HCT116 (cell line): ENCODE measurements at regions not wholly inside any gene's neighbourhood (a gene's known extent, or its start where the extent isn't known, plus 50 kb on each side); places are given as distances from the start of the nearest gene placed in this dataset.

Experiments
- ATAC-seq: fragments of 200-7000 bp; cut with Tn5 transposase; 2 replicates; pipeline ENCODE4 v1.9.1; 2020; ENCODE audit warnings: mild to moderate bottlenecking, moderate library complexity
- BruUV-seq: library from RNA; stranded (reverse); fragments of 400-500 nt; replicated peaks from 2 replicates; lab custom pipeline; 2021; lab: Mats Ljungman, UMichigan
- CTCF ChIA-PET: fragments of 300-600 bp; sonication (Branson Sonifier 250); formaldehyde crosslinking; loops from one replicate; lab custom pipeline; 2021; ENCODE audit warnings: antibody characterized with exemption; lab: Charles Lee
- POLR2A ChIA-PET: fragments of 300-600, 350-600 bp; sonication (Branson Sonifier 250); formaldehyde crosslinking; loops from one replicate; lab custom pipeline; 2021; ENCODE audit warnings: antibody characterized with exemption; lab: Charles Lee
- RAD21 ChIA-PET, 2 experiments: fragments of 300-600 bp; sonication (Branson Sonifier 250); formaldehyde crosslinking; loops; one replicate each; lab custom pipeline; 2023; ENCODE audit warnings: low total read pairs in 2 of 2; ENCODE audit not compliant: uncharacterized antibody in 2 of 2, unreplicated experiment in 2 of 2, low non-redundant PET in 1 of 2; lab: Charles Lee
- DNase-seq: peaks from one replicate; pipeline ENCODE4 v3.0.0-alpha.2; 2010; ENCODE audit warnings: low read depth, low spot score
- H2AFZ ChIP-seq: fragments of 200-600 bp; shearing (Covaris generic), sonication (generic); 2 replicates; pipeline ENCODE4 v1.6.1; 2017; ENCODE audit warnings: low read depth, mixed run types, mixed read lengths, antibody characterized with exemption, low read length; ENCODE audit not compliant: poor library complexity, severe bottlenecking
- H3K27ac ChIP-seq: 2 replicates; pipeline ENCODE4 v1.5.1; 2012; ENCODE audit warnings: low read depth, low read length
- H3K27me3 ChIP-seq: fragments of 200-600 bp; sonication (generic); 2 replicates; pipeline ENCODE4 v1.6.1; 2016; ENCODE audit warnings: mixed run types, low read length, mixed read lengths; ENCODE audit not compliant: insufficient read depth
- H3K36me3 ChIP-seq, 2 experiments: fragments of 200-500 bp in 1 of 2; fragments of 200-600 bp in 1 of 2; sonication (Bioruptor generic) in 1 of 2; sonication (generic) in 1 of 2; 2 replicates each; pipeline versions ENCODE4 v1.5.1 to v1.6.1; 2014 to 2016; ENCODE audit warnings: low read length in 2 of 2, inconsistent platforms in 1 of 2, mixed read lengths in 1 of 2, mixed run types in 1 of 2; ENCODE audit not compliant: insufficient read depth in 2 of 2, control insufficient read depth in 1 of 2
- H3K4me1 ChIP-seq, 2 experiments: fragments of 200-600 bp in 1 of 2; sonication (generic) in 1 of 2; 2 replicates each; pipeline versions ENCODE4 v1.5.1 to v1.6.1; 2012 to 2017; ENCODE audit warnings: low read length in 2 of 2, inconsistent platforms in 1 of 2, mild to moderate bottlenecking in 1 of 2, mixed read lengths in 1 of 2, mixed run types in 1 of 2, moderate library complexity in 1 of 2; ENCODE audit not compliant: insufficient read depth in 2 of 2, control insufficient read depth in 1 of 2
- H3K4me2 ChIP-seq: fragments of 200-600 bp; sonication (generic); 2 replicates; pipeline ENCODE4 v1.6.1; 2017; ENCODE audit warnings: mixed run types, low read length, mixed read lengths
- H3K4me3 ChIP-seq, 2 experiments: fragments of 200-600 bp in 1 of 2; sonication (generic) in 1 of 2; replicated peaks in 1 of 2; 2 replicates each; pipeline ENCODE4 v1.5.1; 2011 to 2016; ENCODE audit warnings: low read length in 2 of 2, control low read depth in 1 of 2, low read depth in 1 of 2, mild to moderate bottlenecking in 1 of 2, mixed read lengths in 1 of 2, mixed run types in 1 of 2
- H3K79me2 ChIP-seq: fragments of 200-600 bp; sonication (generic); 2 replicates; pipeline ENCODE4 v1.6.1; 2017; ENCODE audit warnings: mild to moderate bottlenecking, mixed run types, low read length, moderate library complexity, mixed read lengths; ENCODE audit not compliant: insufficient read depth
- H3K9ac ChIP-seq: fragments of 200-600 bp; sonication (generic); 2 replicates; pipeline ENCODE4 v1.6.1; 2016; ENCODE audit warnings: low read length, mixed read lengths
- H3K9me2 ChIP-seq: fragments of 200-600 bp; sonication (generic), shearing (Covaris generic); 2 replicates; pipeline ENCODE4 v1.6.1; 2017; ENCODE audit warnings: mixed run types, mild to moderate bottlenecking, moderate library complexity; ENCODE audit not compliant: insufficient read depth
- H3K9me3 ChIP-seq, 2 experiments: fragments of 200-500 bp in 1 of 2; fragments of 200-600 bp in 1 of 2; sonication (Bioruptor generic) in 1 of 2; sonication (generic) in 1 of 2; 2 replicates each; pipeline ENCODE4 v1.6.1; 2014 to 2017; ENCODE audit warnings: low read length in 2 of 2, mixed read lengths in 2 of 2, inconsistent platforms in 1 of 2, low read depth in 1 of 2, mild to moderate bottlenecking in 1 of 2, mixed run types in 1 of 2, moderate library complexity in 1 of 2; ENCODE audit not compliant: control insufficient read depth in 1 of 2, insufficient read depth in 1 of 2
- H4K20me1 ChIP-seq: fragments of 200-600 bp; sonication (generic), shearing (Covaris generic); 2 replicates; pipeline ENCODE4 v1.6.1; 2017; ENCODE audit warnings: mixed run types, mild to moderate bottlenecking, moderate library complexity; ENCODE audit not compliant: insufficient read depth
- EGR1 ChIP-seq: IDR thresholded peaks from 2 replicates; pipeline ENCODE4 v1.6.1; 2012; ENCODE audit warnings: low read depth
- EZH2 ChIP-seq: fragments of 200-600 bp; sonication (generic); IDR thresholded peaks from 2 replicates; pipeline ENCODE4 v1.6.1; 2017; ENCODE audit warnings: antibody characterized with exemption, mixed run types
- POLR2A ChIP-seq: IDR thresholded peaks from 2 replicates; pipeline ENCODE4 v1.7.0; 2011; ENCODE audit warnings: borderline replicate concordance; ENCODE audit not compliant: insufficient read depth, insufficient read length; ENCODE audit errors: extremely low read depth
- RAD21 ChIP-seq: IDR thresholded peaks from 2 replicates; pipeline ENCODE4 v1.6.1; 2012; ENCODE audit warnings: low read depth, mild to moderate bottlenecking
- REST ChIP-seq: IDR thresholded peaks from 2 replicates; pipeline ENCODE4 v1.6.1; 2012; ENCODE audit warnings: low read depth
- SP1 ChIP-seq: IDR thresholded peaks from 2 replicates; pipeline ENCODE4 v1.6.1; 2012; ENCODE audit warnings: low read depth
- SRF ChIP-seq: IDR thresholded peaks from 2 replicates; pipeline ENCODE4 v1.6.1; 2012; ENCODE audit warnings: low read depth
- YY1 ChIP-seq: IDR thresholded peaks from 2 replicates; pipeline ENCODE4 v1.6.1; 2011; ENCODE audit warnings: low read length, low read depth, moderate library complexity, mild to moderate bottlenecking; ENCODE audit not compliant: insufficient replicate concordance; ENCODE audit errors: extremely low read depth
- ZFX ChIP-seq: fragments of 450-650 bp; IDR thresholded peaks from 2 replicates; pipeline ENCODE4 v1.6.1; 2017
- intact Hi-C: fragments of 100-400 bp; cut with micrococcal nuclease; formaldehyde crosslinking; loops from 2 replicates; pipeline ENCODE4 v1.10.0; 2022
- TF ChIP-seq, protein P1 (sequence below): IDR thresholded peaks from 2 replicates; pipeline ENCODE4 v1.6.1; 2012
- TF ChIP-seq, protein P2 (sequence below): IDR thresholded peaks from 2 replicates; pipeline ENCODE4 v1.6.1; 2012

DNA sequence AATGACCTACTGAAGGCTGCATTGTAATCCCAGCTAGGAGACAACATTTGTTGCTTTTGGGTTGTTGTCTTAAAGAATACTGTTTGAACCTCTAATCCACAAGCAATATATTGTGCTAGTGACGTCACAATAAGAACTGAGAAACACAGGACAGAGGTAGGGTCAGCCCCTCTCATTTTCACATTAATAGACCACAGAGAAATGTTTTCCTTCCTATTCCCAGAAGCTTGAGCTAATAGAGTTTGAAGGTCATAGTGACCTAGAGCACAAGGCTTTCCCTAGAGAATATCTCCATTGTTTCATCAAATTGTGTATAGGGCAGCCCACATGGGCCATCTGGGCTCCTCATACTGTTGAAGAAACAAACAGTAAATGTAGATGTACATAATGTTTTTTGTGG lies 300.9 kb upstream of the AKR1E2 start:
- DNase-seq (no peak), ATAC-seq (no peak)
- H4K20me1 ChIP-seq = no peaks in the 10 kb centered on the region
- H3K79me2 ChIP-seq = no peaks in the 10 kb centered on the region
- peaks cover 0 to 7% of the 10 kb centered on the region in 2 experiments; a peak in 1 of 4 replicates for H3K4me1 ChIP-seq
- no peak overlapping the region for H3K4me3 ChIP-seq
- H3K27me3 ChIP-seq = no peaks in the 10 kb centered on the region
- H3K4me2 ChIP-seq = no peak overlapping the region
- H3K36me3 ChIP-seq = no peaks in the 10 kb centered on the region
- no peaks in the 10 kb centered on the region for H3K9me3 ChIP-seq
- BruUV-seq = no TSS peak
- intact Hi-C loops = no loop called here
- TF ChIP-seq EGR1 (no peak), RAD21 (no peak), EZH2 (no peak), SRF (no peak), POLR2A (no peak), ZFX (no peak), REST (no peak), YY1 (no peak), SP1 (no peak)
- TF ChIP-seq, protein P1, sequence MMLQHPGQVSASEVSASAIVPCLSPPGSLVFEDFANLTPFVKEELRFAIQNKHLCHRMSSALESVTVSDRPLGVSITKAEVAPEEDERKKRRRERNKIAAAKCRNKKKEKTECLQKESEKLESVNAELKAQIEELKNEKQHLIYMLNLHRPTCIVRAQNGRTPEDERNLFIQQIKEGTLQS = no peak
- TF ChIP-seq, protein P2, sequence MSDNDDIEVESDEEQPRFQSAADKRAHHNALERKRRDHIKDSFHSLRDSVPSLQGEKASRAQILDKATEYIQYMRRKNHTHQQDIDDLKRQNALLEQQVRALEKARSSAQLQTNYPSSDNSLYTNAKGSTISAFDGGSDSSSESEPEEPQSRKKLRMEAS = no peak
- no peak overlapping the region for H3K27ac ChIP-seq
- H3K9ac ChIP-seq = no peak overlapping the region
- H3K9me2 ChIP-seq = no peaks in the 10 kb centered on the region
- ChIA-PET CTCF (no interaction called here), RAD21 (no interaction called here), POLR2A (no interaction called here)
- no peak overlapping the region for H2AFZ ChIP-seq
